C4-2B (cell line): ENCODE measurements at regions not wholly inside any gene's neighbourhood (a gene's known extent, or its start where the extent isn't known, plus 50 kb on each side); places are given as distances from the start of the nearest gene placed in this dataset.

Experiments
- ZFX ChIP-seq: fragments of 450-650 bp; IDR thresholded peaks from 2 replicates; pipeline ENCODE4 v1.6.1; 2017
- TF ChIP-seq, protein P1 (sequence below): fragments of 450-650 bp; conservative IDR thresholded peaks from 2 replicates; pipeline ENCODE4 v1.5.1; 2017; ENCODE audit warnings: mild to moderate bottlenecking

DNA sequence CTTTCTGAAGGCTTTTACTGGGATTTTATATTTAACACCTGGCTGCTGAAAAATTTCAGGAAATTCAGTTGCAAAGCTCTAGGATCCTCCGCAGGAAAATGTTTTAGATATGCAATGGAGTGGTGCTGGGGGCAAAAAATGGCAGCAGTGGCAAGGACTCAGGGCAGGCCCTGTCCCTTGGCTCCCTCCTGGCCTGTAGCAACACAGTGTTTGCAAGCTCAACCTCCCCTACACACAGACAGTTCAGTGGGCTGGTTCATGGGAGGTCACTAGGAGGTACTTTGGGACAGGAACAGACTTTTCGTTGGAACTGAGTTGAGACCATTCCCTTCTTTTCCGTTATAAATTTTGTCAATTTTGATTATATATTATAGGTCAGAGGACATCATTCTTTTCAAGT, 270.4 kb downstream of the ADAMTS20 start:
- TF ChIP-seq, protein P1, sequence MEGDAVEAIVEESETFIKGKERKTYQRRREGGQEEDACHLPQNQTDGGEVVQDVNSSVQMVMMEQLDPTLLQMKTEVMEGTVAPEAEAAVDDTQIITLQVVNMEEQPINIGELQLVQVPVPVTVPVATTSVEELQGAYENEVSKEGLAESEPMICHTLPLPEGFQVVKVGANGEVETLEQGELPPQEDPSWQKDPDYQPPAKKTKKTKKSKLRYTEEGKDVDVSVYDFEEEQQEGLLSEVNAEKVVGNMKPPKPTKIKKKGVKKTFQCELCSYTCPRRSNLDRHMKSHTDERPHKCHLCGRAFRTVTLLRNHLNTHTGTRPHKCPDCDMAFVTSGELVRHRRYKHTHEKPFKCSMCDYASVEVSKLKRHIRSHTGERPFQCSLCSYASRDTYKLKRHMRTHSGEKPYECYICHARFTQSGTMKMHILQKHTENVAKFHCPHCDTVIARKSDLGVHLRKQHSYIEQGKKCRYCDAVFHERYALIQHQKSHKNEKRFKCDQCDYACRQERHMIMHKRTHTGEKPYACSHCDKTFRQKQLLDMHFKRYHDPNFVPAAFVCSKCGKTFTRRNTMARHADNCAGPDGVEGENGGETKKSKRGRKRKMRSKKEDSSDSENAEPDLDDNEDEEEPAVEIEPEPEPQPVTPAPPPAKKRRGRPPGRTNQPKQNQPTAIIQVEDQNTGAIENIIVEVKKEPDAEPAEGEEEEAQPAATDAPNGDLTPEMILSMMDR, result no peak
- TF ChIP-seq ZFX, result no peak
